ENCODE measurements at regions not wholly inside any gene's neighbourhood (a gene's known extent, or its start where the extent isn't known, plus 50 kb on each side); places are given as distances from the start of the nearest gene placed in this dataset.

DNA sequence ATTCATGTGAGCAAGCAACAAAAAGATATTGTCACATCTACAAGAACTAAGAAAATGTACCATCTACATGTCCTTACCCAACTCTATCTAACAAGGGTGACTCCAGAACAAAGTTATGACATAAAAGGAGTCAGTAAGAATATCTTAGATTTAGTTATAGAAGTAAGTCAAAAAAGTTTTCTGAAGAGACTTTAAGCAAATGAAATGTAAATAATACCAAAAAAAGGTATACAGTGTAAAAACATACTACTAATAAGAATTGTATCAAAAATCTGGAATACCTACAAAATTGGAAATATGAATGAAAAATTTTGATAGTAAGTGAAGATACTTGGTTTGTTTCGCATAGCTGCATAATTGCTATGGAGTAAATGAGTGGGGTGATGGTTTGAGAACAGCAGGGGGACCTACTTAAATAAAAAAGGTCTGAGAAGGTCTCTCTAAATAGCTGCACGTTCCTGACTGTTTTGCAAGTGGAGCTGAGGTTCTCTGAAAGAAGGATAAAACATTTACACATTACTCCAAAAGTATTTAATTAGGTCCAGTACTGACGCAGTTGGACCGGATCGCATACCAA, 51.0 kb upstream of the ENPP6 start:
- no peak for TF ChIP-seq CTCF (IDR thresholded peaks at IDR 0.05)
- no peak for DNase-seq
- no peaks in the 10 kb centered on the region for H3K9me3 ChIP-seq
- intact Hi-C loops (cut with DNase I; ENCODE audit: low total_unique reads), result loop anchor here (10.0 kb wide), 1 partner anchor 356 kb away; no protein-coding TSS in a partner anchor
- no peaks in the 10 kb centered on the region for H3K27me3 ChIP-seq
- no peak overlapping the region for H3K4me3 ChIP-seq
- H3K36me3 ChIP-seq, result no peaks in the 10 kb centered on the region
- H3K4me1 ChIP-seq, result no peaks in the 10 kb centered on the region
- H3K27ac ChIP-seq, result no peak overlapping the region

GRCh38 chr4:184267673-184268583, 50.3 kb upstream of the ENPP6 start:
- Histone ChIP-seq H3K27me3 (no peaks in the 10 kb centered on the region), H3K27ac (peak overlapping the region; percentile 4 to 16), H3K4me1 (no peaks in the 10 kb centered on the region), H3K4me3 (peak overlapping the region in 1 of 2 donors; percentile 17), H3K9me3 (no peaks in the 10 kb centered on the region), H3K36me3 (no peaks in the 10 kb centered on the region)
- no peak for TF ChIP-seq CTCF (IDR thresholded peaks at IDR 0.05)
- intact Hi-C loops (cut with DNase I; ENCODE audit: low total_unique reads), result loop anchor here (10.0 kb wide), 1 partner anchor 357 kb away; no protein-coding TSS in a partner anchor
- DNase-seq, result no peak

Data from tibial artery (tissue), 4 donors.